ENCODE measurements at regions not wholly inside any gene's neighbourhood (a gene's known extent, or its start where the extent isn't known, plus 50 kb on each side); places are given as distances from the start of the nearest gene placed in this dataset.
"Not testable (repeated sequence)": the region's sequence is repeated elsewhere in the genome, so short reads cannot be mapped to it uniquely, and the experiment has no call there.

DNA sequence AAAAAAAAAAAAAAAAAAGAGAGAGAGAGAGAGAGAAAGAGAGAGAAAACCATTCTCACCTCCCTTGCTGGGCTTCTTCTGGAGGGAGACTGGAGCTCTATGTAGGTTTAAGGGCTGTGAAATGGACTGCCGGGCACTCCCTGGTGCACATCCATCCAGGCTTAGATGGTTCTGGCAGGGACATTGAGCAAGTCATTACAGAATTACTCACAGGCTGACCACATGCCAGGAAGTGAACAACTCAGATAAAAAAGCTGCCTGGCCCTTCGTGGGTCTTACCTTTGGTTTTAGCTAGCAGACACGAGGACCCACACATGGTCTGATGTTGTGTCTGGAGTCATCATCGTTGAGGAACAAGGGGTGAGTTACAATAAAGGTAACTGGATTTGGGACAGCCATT, 847.4 kb upstream of the EEF2KMT start:
- DNase-seq = no peak

DNA sequence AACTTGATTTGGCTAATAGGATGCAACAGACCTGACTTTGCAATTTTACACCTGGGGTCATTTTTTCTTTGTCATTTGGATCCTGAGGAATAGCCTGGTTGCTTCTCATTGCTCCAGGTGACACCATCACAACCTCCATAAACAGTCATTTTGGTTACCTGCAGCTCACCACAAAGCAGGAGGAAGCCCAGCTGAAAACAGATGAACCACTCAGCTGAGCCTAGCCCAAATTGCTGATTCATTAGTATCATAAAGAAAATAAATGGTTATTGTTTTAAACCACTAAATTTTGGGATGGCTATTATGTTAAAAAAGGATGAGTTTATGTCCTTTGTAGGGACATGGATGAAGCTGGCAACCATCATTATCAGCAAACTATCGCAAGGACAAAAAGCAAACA, 841.0 kb upstream of the EEF2KMT start:
- no peak for DNase-seq

DNA sequence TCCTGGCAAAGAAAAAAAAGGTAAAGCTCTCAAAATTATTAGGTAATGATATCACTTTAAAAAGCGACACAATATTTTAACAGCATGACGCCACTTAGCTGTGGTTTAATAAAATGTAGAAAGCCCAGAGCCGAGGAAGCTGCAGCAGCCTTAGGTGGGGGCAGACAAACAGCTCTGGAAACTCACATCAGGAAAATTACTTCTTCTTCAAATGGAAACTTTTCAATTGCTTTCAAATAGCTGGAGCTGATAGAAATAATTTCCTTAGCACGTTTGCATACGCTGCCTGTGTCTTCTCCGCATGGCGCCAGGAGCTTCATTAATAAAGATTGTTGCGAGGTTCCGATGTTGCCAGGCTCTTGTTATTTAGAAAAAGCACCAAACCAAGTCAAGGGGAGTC, 835.3 kb upstream of the EEF2KMT start:
- DNase-seq = no peak

DNA sequence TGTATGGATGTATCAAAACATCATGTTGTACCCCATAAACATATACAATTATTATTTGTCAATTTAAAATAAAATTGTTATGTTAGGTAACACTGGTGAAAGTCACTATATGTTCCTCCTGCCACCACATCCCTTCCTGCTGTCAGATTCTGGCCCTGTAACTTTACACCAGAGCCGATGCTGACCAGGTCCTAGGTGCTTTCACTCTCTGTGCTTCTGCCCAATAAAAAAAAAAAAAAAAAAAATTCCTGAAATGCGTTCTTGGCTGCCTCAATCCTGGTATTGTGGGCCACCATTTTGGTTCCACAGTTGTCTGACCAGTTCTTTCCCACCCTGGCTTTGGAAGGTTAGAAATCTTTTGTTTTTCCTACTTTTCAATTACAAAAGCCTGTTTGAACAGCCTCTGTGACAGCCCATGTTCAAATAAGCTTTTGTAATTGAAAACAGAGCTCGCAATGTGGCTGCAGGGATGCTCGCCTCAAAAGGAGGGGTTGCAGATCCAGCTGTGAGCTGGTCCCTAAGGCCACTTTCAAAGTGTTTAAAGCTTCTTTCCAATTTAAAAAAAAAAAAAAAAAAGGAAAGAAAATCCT, 831.0 kb upstream of the EEF2KMT start:
- no peak for DNase-seq

DNA sequence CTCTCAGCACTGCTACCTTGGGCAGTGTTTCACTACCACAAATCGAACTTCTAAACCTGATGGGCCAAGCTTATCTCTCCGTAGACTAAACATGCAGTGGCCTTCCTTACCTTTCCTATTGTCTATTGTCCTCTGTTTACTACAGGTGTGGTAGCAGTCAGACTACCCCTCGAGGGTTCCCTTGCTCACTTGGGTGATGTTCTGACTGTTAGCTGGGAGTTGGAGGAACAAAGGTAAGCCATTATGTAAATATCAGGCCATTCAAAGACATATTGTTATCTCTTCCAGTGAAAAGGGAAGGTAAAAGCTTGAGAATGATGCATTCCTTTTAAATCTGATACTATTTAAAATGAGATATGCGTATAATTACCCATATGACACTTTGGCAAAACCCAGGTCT, 828.3 kb upstream of the EEF2KMT start:
- DNase-seq = no peak

DNA sequence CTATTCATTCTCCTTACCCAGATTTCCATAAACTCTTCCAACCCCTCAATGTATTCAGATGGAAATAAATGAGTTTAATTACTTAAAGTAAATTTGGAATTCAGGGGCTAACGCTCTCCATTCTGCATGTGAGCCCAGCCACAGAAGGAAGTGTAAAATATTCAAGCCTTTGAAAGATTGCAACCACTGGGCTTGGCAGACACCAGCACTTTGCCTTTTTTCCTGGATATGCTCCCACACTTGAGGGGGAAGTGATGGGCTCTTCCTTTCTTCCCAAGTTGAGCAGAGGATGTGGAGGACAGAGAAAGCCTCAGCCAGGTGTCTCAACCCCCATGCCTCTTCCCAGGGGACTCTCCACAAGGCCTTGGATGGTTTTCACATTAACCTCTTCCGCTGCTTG, 825.1 kb upstream of the EEF2KMT start:
- DNase-seq = no peak

DNA sequence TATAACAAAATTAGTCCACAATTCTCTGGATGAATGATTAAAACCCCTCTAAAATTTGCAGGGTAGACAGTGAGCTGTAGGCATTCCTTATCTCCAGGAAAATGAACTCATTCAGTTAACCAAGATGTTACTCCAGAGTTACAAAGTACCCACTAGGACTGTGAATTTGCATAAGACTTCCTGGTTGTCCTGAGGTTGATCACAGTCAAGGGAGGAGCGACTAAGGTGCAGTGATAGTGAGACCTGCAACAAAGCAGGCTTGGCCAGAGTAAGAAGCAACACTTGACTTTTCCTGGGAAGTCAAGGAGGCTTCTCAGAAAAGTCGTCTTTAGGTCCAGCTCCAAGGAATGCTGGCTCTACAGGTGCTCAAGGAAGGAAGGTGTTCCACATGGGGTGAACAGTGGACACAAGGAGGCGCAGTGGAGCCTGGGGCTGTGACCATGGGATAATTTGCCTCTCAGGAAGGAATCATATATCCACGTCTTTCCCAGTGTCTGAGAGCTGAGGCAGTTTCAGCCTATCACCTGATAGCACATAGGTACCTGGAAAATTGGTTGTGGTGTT, 821.1 kb upstream of the EEF2KMT start:
- no peak for DNase-seq

DNA sequence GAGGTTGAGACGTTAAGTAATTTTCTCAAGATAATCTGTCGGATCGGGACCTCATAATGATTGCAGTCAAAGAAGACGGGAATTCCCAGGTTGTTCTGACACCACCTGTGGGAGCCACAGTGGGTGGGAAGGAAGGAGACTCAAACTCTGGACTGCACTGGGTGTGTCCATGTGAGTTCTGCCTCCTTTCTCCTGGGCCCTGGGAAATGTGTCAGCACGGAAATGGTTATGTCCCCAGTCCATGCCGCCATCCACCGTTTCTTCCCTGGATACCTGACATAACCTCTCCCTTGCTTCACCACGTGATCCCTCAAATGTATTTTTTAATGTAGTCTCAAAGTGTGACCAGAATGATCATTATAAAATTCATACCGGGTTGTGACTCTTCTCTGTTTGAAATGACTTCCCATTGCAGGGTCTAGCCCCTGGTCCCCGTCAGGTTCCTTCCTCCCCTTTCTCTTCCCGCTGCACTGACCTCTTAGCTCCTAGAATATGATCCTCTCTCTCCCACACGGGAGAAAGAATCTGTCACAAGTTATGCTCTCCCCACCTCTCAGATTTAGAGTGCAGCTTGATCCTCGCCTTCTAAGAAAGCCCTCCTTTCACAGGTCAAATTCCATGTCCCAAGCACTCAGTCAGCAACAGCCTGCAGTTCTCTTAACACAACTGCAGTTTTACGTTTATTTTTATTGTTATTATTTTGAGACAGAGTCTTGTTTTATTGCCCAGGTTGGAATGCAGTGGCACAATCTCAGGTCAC, 820.0 kb upstream of the EEF2KMT start:
- no peak for DNase-seq

DNA sequence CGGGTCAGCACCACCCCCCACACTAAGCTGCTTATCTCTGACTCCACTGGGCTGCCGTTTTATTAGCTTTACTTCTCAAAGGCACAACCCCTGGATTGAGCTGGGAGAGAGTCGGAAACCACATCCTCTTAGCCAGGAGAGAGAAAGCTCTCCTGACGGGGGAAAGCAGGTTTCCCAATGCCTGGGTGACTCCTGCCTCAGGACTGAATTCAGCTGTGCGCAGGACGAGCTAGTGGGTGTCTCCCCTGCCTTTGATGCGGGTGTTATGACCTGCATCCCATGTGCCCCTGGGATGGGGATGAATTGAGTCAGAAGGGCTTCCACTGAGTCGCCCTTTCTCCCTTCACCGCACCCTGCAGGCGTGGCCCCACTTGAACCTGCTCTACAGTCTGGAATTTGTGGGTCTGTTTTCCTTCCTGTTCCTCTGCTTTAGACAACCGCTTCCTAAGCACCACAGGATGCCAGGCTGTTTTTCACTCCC, 819.2 kb upstream of the EEF2KMT start:
- no peak for DNase-seq

DNA sequence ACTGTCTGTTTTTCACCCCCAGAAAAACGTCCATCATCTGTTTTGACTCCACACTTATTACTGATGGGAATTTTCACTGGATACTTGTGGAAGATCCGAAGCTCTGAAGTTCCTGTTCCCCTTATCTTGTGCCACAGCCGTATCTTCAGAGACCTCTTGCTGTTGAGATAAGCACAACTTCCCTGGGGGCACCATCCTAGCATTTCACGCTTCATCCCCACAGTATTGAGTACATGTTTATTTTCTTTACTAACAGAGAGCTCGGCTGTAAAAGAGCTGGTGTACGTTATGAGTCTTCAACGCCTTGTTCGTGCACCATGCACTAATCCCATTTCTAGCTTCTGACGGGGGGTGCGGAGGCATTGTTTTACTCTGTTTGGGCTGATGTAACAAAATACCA, 813.6 kb upstream of the EEF2KMT start:
- no peak for DNase-seq

DNA sequence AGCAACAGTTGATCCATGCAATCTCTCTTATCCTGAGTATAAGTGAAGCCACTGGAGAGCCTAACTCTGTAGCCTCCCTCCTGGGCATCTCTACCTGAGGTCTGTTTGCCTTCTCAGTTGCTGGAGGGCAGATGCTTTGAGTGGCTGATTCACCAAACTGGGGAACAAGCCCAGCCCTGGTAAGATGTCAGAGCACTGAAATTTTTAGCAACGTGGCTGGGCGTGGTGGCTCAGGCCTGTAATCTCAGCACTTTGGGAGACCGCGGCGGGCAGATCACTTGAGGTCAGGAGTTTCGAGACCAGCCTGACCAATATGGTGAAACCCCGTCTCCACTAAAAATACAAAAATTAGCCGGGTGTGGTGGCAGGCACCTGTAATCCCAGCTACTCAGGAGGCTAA, 812.0 kb upstream of the EEF2KMT start:
- not testable (repeated sequence) for DNase-seq

DNA sequence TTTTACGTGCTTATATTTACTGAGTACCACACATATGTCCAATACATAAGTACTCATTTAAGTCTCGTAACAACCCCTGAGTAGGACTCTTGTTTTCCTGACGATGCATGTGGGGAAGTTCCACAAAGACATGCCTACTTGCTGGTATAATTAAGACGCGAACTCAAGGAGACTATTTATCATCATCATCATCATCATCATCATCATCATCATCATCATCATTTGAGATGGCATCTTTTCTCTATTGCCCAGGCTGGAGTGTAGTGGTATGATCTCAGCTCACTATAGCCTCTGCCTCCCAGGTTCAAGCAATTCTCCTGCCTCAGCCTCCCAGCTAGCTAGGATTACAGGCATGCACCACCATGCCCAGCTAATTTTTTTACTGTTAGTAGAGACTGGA, 809.9 kb upstream of the EEF2KMT start:
- DNase-seq = no peak

DNA sequence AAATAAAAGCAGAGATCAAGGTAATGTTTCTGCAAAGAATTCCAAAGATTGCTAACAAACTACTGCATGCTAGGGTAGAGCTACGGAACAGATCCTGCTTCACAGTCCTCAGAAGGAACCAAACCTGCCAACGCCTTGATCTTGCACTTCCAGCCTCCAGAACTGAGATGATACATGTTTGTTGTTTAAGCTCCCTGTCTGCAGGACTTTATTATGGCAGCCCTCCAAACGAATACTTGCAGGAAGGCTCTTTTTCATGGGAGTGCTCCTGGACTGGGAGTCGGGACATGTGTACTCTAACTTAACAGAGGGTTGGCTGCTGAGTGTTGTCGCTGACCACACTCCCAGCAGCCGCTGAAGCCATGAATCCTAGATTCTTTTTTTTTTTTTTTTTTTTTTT, 808.8 kb upstream of the EEF2KMT start:
- no peak for DNase-seq

DNA sequence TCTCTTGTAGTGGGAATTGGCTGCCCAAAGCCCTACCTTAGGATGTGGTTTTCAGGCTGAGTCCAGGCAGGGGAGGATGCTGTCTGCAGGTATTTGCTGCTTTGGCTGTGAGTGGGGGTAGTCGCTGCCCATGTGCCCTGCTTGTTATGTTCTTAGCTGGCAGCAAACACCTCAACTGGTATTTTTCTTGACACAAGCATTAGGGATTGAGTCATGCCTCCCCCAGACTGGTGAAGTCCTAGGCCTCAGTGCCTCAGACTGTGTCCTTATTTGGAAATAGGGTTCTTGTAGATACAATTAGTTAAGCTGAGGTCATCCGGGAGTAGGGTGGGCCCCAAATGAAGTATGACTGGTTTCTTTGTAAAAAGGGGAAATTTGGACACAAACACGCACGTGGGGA, 808.3 kb upstream of the EEF2KMT start:
- DNase-seq = no peak

DNA sequence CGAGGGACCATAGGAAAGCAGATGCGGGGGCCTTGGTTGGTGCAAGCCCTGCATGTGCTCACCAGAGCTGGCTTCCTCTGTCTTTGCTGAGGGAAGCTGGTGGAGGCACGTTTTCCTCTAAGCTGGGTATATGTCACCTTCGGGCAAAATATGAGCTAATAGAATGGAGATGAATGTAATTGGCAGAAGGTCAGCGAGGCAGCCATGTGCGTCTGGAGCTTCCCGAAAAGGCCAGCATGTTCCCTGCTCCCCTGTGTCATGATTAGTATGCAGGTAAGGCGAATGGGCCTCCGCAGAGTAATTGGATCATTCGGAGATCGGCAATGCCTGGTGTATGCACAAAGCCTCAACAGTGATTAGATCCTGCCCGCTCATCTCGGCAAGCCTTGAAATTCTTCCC, 806.2 kb upstream of the EEF2KMT start:
- DNase-seq = no peak

DNA sequence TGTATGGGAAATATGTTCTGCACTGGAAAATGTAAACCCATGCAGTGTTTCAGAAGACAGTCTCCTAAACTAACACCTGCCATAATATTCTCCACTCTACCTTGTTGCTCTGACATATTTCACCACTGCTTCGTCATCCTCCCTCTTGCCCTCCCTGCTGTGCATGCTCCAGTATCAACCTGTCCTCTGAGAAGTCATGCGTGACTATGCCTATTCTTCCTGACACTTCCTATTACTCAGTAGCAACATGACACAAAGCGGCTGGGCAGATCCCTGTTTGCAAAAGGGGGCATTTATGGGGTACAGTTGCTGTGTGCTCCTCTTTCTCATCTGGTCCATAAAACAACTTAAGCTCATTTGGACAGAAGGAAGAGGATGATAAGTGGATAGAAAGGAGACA, 805.6 kb upstream of the EEF2KMT start:
- DNase-seq = no peak

DNA sequence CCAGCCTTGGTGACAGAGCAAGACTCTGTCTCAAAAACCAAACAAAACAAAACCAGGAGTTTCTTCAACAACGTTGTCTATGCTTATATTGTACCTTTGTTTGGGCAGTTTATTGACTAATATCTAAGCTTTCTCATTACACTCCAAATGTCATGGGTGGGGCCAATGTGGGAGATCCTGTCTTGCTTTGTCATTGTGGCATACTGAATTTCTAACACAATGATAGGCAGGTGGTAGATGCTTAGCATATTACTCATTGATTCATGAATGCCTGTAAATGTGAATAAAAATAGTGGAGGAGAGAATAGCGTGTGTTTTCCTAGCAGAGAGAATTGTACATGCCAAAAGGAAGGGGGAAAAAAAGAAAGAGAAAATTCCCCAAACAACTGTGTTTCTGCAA, 802.5 kb upstream of the EEF2KMT start:
- no peak for DNase-seq

DNA sequence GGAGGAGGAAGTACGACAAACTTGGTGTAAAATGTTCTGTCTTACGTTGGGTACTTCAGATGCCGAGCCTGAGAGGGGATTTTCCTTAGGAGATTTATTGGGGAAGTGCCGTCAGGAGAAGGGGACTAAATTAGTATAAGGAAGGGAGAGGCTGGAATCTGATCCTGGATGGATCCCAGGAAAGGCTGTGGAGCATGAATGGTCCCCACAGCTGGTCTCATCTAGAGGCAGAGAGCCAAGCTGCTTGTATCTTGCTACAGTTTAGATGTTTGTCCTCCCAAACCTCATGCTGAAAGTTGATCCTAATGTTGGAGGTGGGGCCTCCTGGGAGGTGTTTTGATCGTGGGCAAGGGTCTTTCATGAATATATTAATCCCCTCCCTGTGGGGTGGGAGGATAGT, 798.4 kb upstream of the EEF2KMT start:
- no peak for DNase-seq

DNA sequence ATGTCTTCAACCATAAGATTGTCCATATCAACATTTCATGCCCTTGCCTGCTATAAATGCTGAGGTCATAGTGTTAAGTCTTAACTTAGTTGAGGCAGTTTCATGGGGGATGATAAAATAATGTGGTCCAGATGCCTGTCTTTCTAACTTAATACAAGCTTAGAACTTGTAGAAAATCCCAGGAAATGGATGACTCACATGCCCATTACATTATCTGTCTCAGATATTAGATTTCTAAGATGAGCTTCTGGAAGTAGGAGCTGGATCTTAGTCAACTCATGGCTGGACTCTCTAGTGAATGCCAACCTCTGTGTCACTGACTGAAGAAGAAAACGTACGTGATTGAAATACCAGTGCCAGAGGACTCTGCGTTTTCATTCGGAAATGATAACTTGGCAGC, 797.5 kb upstream of the EEF2KMT start:
- DNase-seq = no peak

DNA sequence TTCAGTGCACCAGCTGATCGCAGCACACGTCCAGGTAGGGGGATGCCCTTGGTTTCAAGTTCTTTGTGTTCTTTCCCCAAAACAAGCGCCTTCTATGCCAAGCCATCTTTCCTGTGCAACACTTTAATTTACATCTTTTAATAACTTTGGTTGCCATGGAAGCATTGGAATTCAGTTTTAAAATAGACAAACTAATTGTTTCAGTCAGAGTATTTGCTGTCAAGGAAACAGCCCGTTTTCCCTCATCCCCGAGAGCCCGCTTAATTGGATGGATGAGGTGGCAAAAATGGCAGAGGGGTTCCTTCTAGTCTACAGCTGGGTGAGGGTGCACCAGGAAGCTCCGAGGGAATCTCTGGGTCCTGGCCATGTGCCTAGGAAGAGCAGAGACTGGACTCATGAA, 793.7 kb upstream of the EEF2KMT start:
- no peak for DNase-seq

DNA sequence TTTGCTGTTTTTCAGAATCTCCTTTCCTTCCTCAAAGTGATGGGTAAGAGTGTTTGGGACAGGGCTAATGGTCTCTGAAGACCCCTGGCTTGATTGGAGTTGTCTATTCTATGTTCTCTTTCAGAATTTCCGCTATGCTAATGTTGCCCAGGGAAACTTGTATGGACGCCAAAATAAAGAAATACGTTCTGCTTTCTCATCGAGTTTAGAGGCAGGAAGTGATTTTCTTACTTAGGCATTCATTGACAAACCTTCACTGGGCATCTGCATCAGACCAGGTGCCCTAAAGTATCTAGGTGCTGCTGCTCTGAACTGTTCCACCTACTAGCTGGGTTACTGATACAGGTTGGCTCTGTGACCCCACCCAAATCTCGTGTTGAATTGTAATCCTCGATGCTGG, 787.9 kb upstream of the EEF2KMT start:
- DNase-seq = no peak

DNA sequence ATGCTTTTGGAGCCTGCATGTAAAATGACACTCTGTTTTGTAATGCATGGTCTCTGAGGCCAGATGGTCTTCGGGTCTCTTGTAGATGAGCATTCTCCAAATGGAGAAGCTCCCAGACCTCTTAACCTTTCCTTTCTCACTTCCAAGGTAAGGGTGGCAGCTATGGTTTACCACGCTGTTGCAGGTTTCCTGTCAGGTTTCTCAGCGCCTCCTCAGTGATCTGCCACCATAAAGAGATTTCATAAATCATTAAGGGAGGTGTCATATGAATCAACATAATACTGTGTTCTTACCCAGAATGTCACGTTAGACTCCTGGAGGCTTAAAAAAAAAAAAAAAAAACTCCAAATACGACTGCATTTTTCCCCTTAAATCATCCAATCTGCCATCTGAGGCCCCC, 787.4 kb upstream of the EEF2KMT start:
- no peak for DNase-seq

DNA sequence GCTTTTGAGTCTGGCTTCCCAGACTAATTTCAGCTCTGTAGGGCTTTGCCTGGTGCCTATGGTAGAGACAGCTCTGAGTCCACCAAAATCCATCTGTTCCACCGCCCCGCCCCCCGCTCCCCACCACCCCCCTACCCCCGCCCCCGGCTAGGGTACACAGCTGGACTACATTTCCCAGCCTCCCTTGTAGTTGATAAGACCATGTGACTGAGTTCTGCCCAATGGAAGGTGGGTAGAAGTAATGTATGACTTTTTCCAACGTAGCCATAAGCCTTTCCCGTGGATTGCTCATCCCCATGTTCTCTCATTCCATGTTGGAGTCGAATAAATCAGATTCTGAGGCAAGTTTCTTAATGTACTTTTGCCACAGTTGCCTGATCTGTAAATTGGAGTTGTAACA, 786.7 kb upstream of the EEF2KMT start:
- DNase-seq = no peak

DNA sequence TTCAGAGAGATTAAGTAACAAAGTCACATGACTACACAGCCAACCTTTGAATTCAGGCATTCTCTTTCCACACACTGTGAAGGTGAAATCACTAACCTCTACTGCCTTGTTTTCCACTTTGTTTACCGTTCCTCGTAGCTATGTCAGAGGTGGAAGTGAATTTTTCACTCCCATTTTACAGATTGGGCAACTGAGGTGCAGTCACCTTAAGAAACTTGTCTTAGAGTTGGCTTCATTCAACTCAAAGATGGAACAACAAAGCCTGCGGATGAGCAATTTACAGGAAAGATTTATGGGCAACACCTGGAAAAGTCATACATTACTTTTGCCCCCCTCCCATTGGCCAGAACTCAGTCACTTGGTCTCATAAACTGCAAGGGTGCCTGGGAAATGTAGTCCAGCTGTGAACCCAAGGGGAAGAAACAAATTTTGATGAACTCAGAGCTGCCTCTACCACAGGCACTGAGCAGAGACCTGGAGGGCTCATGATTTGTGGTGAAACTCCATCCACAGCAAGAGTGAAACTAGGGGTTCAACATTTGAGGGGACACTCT, 784.6 kb upstream of the EEF2KMT start:
- no peak for DNase-seq

All from inflammatory macrophage (primary cell).